VCaP (cell line): ENCODE measurements at regions not wholly inside any gene's neighbourhood (a gene's known extent, or its start where the extent isn't known, plus 50 kb on each side); places are given as distances from the start of the nearest gene placed in this dataset.

Source experiments
- H3K27ac ChIP-seq: fragments of 450-650 bp; 2 replicates; pipeline ENCODE4 v1.5.1; 2017
- TF ChIP-seq, protein P1 (sequence below): fragments of 450-650 bp; conservative IDR thresholded peaks from 2 replicates; pipeline ENCODE4 v1.5.1; 2017; ENCODE audit warnings: mild to moderate bottlenecking, moderate library complexity

DNA sequence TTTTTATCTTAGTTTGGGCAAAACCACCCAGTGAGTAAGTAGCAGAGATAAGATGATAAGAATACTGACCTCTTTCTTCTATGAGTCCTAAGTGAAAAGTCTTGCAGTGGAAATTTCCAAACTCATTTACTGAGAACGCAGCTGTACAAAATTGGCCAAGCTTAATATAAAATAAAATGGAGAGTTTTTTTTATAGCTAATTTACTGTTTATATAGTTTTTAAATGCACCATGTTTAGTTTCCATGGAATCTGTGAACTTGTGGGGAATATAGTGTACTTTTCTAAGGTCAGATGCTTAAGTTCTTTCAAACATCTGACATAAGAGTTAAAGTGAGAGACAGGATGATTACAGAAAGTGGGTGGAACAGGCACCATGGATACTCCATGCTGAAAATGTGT lies 833.5 kb downstream of the ADGRL2 start:
- H3K27ac ChIP-seq, result no peak overlapping the region
- TF ChIP-seq, protein P1, sequence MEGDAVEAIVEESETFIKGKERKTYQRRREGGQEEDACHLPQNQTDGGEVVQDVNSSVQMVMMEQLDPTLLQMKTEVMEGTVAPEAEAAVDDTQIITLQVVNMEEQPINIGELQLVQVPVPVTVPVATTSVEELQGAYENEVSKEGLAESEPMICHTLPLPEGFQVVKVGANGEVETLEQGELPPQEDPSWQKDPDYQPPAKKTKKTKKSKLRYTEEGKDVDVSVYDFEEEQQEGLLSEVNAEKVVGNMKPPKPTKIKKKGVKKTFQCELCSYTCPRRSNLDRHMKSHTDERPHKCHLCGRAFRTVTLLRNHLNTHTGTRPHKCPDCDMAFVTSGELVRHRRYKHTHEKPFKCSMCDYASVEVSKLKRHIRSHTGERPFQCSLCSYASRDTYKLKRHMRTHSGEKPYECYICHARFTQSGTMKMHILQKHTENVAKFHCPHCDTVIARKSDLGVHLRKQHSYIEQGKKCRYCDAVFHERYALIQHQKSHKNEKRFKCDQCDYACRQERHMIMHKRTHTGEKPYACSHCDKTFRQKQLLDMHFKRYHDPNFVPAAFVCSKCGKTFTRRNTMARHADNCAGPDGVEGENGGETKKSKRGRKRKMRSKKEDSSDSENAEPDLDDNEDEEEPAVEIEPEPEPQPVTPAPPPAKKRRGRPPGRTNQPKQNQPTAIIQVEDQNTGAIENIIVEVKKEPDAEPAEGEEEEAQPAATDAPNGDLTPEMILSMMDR, result no peak

DNA sequence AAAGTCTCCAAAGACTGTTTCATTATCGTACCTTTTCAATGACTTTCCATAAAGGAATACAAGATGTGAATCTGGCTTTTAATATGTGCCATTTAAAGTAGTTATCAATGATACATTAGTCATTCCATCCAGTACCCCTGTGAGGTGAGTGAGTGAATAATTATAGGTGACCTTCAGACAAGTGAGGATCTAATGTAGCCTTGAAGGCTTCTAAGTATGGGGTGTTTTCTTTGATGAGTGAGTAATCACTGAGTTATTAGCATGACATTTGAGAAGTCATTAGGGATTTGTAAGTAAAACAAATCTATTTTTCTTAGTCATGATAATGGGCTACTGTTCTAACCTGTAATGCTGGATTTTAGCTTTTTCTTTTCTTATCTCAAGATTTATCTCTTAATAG lies 831.4 kb downstream of the ADGRL2 start:
- H3K27ac ChIP-seq, result no peak overlapping the region
- TF ChIP-seq, protein P1, result no peak

DNA sequence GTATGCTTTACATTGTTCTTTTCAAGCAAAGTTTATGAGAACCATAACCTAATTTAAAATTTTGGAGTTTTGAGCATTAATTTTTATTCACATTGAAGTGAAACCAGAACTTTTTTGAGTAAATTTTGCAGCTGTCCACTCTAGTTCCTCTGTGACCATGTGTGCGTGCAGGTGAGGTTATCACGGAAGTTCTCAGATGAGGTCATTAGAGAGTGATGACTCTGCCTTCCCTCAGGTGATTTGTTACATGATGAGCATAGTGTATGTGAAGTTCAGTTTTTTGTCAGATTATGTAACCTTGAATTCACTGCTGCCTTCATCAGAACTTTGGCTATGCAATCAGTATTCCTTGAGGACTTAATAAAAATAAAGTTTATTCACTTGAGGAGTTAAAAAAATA lies 828.2 kb downstream of the ADGRL2 start:
- H3K27ac ChIP-seq, result no peak overlapping the region
- TF ChIP-seq, protein P1, result no peak

DNA sequence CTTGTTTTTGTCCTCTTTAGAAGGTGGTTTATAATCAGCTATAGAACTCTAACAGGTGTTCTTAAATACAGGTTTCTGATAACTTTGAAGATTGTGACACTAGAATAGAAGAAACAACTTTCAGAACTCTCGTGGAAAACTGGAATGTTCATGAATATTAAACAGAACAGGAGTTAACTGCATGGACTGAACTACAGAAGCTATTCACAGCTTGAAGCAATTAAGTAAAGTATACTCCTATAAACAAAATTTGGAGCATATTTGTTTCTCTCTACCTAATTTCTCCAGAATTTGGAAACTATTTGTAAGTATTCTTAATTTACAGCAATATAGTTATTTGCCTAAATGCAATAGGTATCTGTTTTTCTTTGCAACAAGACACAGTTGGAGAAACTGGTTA lies 824.8 kb downstream of the ADGRL2 start:
- TF ChIP-seq, protein P1, result no peak

DNA sequence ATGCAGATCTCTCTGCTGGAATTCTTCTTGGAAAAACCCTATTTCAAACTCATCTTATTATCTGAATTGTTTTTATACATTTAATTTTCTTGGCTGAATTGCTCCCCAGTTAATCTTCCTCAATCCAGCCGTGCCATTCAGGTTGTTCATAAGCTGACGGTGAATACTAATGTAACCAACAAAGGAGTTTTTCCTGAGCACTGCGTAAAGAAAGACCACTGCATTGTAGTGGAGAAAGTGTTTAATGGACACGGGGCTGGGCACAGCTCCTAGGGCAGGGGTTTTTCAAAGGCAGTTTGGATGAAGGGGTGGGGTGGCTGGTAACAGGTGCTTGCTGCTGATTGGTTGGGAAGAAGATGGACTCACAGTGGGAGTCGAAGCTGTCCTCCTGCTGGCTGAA lies 820.3 kb downstream of the ADGRL2 start:
- H3K27ac ChIP-seq, result no peak overlapping the region
- TF ChIP-seq, protein P1, result no peak

More for the DNA sequence above, 824.8 kb downstream of the ADGRL2 start:
- no peak overlapping the region for H3K27ac ChIP-seq

DNA sequence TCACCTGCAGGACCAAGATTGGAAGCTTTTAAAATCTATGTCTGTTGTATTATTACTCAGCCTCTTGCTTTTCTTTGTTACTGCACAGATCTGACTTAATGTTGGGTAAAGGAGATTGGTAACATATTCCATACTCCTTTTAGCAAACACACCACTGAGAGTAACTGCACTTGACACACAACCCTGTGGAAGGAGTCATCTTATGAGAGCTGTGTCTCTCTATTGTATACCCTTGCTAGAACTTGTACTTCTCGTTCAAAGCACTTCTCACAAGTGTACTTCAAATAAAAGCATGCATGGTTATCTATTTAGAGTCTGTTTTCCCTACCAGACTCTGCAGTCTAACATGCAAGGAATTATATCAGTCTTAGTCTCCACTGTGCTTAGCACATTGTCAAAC lies 813.4 kb downstream of the ADGRL2 start:
- no peak overlapping the region for H3K27ac ChIP-seq
- TF ChIP-seq, protein P1, result no peak

DNA sequence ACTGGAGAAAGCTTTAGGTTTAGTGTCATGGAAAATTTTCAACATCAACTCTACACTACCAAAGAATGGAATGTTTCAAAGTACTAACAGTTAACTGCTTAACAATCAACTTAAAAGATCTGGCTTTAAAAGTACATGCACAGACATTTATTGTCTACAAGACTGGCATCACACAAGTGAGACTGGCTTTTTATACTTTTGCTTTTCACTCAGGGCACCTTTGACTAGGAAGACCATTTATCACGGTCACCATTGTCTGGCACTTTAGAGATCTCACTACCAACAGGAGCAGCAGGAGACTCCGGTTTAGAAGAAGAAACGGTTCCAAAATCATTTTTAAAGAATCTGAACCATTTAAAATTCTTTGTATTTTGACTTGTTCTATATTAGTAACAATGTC lies 812.3 kb downstream of the ADGRL2 start:
- TF ChIP-seq, protein P1, result no peak
- H3K27ac ChIP-seq, result no peak overlapping the region

DNA sequence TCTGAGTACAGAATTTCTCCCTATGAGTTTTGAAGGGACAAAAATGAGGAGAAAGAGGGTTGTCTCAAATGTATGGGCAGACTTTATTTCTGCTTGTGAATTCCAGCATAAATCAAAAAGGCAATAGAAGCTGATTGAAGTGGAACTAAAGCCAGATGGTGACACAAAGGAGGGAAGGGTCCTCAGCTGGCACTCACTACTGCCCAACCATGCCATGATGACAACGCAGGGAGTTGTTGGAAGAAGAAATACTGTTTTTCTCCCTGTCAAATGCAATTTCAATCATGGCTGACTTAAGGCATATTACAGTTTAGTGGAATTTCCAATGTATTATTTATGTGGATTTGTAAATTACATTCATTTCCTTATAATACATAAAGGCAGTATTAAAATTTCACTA lies 805.8 kb downstream of the ADGRL2 start:
- no peak overlapping the region for H3K27ac ChIP-seq
- TF ChIP-seq, protein P1, result no peak
